GM19035 (cell line): ENCODE measurements at regions not wholly inside any gene's neighbourhood (a gene's known extent, or its start where the extent isn't known, plus 50 kb on each side); places are given as distances from the start of the nearest gene placed in this dataset.
A peak's percentile ranks its signal among the peaks of the same experiment; 100 is the strongest.
"Not testable (repeated sequence)": the region's sequence is repeated elsewhere in the genome, so short reads cannot be mapped to it uniquely, and the experiment has no call there.

ENCODE experiments used
- ATAC-seq: cut with Tn5 transposase; IDR thresholded peaks from one replicate; pipeline ENCODE4 v1.9.1; 2021; ENCODE audit not compliant: unreplicated experiment

DNA sequence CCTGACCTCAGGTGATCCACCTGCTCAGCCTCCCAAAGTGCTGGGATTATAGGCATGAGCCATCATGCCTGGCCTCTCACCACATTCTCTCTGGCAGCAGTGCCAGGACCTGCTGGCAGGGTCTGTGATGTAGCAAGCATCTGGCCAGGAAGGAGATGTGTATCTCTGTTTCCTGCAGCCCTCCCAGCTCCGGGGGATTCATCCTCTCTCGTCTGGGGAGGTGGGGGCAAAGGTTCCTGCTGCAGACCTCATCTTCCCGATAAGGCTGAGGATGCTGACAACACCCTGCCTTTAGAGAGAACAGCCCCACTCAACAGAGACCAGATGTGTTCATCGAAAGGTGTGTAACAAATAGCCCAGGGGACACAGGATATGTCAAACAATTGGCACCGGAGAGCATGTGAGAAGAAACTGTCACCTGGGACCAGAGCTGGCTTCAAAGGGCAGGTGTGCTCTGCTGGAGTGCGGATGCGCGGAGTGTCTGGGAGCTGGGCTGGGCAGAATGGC is 54.8 kb upstream of the SEC14L1 start:
- no peak for ATAC-seq

DNA sequence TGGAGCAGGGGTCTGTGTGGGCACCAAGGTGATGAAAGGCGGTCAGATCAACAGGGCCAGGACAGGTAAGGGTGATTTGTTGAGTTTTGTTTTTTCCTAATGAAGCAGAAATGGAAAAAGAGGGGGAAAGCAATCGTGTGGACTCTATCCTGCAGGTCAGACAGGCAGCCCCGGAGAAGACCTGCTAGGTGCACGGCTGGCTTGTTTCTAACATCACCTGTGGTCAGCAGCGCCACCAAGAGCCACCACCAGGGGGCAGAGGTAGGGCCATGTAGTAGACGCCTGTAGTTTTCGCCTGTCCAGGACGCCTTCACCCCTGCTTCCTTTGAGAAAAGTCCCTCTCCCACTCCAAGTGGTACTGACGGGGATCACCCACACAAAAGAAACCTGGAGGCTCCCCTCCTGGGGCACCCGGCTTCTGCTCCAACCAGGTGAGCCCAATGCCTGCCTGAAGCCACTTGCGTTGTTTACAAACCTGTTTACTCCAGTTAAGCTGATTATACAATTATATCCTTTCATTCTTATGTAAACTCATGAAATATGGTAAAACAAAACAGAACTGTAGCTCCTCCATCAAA is 54.2 kb upstream of the SEC14L1 start:
- no peak for ATAC-seq

DNA sequence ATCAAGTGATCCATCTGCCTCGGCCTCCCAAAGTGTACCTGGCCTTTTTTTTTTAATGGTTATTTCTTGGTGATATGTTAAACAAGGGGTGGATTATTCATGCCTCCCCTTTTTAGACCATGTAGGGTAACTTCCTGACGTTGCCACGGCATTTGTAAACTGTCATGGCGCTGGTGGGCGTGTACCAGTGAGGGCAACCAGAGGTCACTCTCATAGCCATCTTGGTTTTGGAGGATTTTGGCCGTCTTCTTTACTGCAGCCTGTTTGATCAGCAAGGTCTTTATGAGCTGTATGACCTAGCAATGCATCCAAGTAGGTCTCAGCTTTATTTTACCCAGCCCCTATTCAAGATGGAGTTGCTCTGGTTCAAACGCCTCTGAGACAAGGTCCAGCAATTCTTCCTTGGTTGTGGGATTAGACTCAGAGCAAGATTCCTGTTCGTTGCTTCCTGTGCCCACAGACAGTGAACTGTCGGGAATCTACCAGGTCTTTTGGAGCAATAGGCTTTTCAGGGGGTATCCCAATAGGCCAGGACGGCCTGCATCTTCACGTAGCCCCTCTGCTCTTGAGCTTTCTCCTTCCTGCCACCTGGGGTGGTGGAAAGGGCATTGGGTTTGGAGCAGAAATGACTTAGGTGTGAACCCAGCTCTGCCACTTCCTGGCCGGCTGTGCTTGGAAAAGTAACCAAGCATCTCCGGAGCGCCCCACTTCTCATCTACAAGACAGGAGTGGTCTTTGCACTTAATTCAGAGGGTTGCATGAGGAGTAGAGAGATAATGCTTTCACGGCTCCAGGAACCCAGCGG is 52.9 kb upstream of the SEC14L1 start:
- no peak for ATAC-seq

DNA sequence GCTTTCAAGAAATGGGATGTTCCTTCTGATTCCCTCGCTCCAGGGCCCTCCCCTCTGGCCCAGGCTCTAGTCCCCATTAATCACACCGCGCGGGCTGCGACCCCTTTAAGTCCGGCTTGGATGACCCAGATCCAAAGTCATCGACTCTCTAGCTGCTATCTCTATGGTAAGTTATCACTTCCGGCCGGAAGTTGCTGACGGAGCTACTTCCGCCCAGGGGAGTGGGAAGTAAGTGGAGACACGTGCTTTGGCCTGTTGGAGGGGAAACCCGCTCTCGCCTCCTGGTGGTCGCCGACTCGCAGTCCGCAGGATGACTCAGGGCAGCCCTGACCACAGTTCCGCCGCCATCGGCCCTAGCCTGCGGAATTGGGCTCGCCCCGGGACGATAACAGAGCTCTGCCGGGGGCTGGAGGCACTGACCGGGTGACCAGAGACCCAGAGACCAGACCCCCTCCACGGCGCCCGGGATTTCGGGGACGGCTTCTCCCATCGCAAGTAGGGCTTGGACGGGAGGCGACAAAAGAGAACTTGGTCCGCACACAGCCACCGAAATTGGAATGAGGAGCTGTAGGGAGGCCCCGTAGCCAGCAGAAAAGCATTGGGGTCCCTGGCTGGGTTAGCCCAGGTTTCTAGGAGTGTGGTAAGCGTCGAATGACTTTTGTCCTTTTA is 52.2 kb upstream of the SEC14L1 start:
- ATAC-seq = peak; percentile 85

DNA sequence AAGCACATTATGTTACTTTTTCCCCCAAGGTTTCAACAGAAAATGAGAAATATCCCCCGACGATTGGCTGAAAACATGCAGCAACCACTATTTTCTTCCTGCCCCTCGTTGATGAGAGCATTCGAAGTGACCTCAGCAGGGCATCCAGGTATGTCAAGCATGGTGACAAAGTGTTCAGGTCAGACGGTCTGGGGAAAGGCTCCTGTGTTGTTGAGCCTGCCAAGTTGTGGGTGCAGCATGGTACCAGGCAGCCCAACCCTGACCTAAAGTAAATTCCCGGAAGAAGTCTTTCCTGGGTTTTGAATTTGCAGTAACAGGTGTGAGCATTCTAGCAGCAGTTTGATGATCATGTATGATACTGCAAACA is 51.7 kb upstream of the SEC14L1 start:
- no peak for ATAC-seq

DNA sequence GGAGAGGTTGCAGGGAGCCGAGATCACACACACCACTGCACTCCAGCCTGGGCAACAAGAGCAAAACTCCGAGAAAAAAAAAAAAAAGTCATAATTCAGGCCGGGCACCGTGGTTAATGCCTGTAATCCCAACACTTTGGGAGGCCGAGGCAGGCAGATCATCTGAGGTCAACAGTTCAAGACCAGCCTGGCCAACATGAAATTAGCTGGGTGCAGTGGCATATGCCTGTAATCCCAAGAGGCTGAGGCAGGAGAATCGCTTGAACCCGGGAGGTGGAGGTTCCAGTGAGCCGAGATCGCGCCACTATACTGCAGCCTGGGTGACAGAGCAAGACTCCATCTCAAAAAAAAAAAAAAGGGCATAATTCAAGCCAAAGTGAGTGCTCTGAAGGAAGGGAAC is 50.8 kb upstream of the SEC14L1 start:
- not testable (repeated sequence) for ATAC-seq

DNA sequence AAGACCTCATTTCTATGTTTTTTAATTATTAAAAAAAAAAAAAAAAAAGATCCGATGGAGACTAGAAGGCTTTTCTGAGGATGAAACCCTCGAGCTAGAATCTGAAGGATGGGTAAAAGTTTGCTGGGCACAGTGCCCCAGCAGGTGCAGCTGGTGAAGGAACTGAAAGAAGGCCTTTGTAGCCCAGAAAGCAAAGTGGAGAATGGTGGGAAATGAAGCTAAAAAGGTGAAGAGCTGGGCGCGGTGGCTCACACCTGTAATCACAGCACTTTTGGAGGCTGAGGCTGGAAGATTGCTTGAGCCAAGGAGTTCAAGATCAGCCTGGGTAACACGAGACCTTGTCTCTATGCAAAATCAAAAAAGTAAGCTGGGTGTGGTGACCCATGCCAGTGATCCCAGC is 50.3 kb upstream of the SEC14L1 start:
- no peak for ATAC-seq
